NT2/D1 (cell line): ENCODE measurements at regions not wholly inside any gene's neighbourhood (a gene's known extent, or its start where the extent isn't known, plus 50 kb on each side); places are given as distances from the start of the nearest gene placed in this dataset.

ENCODE experiments used
- DNase-seq: peaks from one replicate; pipeline ENCODE4 v3.0.0-alpha.2; 2011; ENCODE audit warnings: low read depth, low spot score
- H3K27me3 ChIP-seq: 2 replicates; pipeline ENCODE4 v1.6.0; 2011; ENCODE audit warnings: mild to moderate bottlenecking; ENCODE audit not compliant: insufficient read length, insufficient read depth
- H3K36me3 ChIP-seq: 2 replicates; pipeline ENCODE4 v1.6.1; 2011; ENCODE audit warnings: mild to moderate bottlenecking, low read length, mixed read lengths; ENCODE audit not compliant: insufficient read depth, insufficient read length
- H3K4me1 ChIP-seq: 2 replicates; pipeline ENCODE4 v1.5.1; 2011; ENCODE audit not compliant: insufficient read depth, insufficient read length
- H3K4me3 ChIP-seq: 2 replicates; pipeline ENCODE4 v1.5.1; 2011; ENCODE audit warnings: low read depth; ENCODE audit not compliant: insufficient read length
- H3K9ac ChIP-seq: 2 replicates; pipeline ENCODE4 v1.6.0; 2011; ENCODE audit warnings: low read depth; ENCODE audit not compliant: insufficient read length
- H3K9me3 ChIP-seq: 2 replicates; pipeline ENCODE4 v1.5.1; 2011; ENCODE audit warnings: mild to moderate bottlenecking, low read length; ENCODE audit not compliant: insufficient read depth
- SUZ12 ChIP-seq: IDR thresholded peaks from 2 replicates; pipeline ENCODE4 v1.6.1; 2011; ENCODE audit not compliant: insufficient read length, insufficient read depth; ENCODE audit errors: extremely low read depth
- YY1 ChIP-seq: IDR thresholded peaks from 2 replicates; pipeline ENCODE4 v1.6.1; 2011; ENCODE audit not compliant: insufficient read length, insufficient read depth
- ZNF274 ChIP-seq: IDR thresholded peaks from 2 replicates; pipeline ENCODE4 v1.6.1; 2011; ENCODE audit warnings: mild to moderate bottlenecking, low read depth, low read length

DNA sequence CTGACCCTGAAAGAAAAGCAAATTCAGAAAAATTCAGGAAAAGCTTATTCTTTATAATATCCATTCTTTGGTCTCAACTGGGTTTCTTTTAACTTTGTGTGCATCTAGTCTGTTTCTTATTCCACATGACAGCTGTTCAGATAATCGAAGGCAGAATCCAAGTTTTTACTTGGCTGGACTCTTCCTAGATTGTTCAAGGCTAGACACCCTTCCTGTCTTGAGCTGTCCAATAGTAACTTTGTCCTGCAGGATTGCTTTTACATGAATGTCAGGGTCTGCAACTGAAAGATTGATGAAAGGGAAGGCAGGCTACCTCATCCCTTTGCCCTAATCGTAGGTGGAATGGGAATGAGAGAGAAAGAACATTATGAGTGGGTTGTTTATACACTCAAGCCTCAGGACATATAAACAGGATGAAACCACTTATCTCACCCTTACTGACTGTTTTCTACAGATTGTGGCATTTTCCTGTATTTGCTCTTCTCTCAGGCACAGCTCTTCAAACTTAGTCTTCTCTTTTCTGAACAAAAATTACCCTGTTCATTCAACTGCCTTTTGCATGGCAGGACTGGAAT is 76.9 kb downstream of the LEPR start:
- Histone ChIP-seq H3K9ac (no peak overlapping the region), H3K4me1 (no peaks in the 10 kb centered on the region), H3K9me3 (no peaks in the 10 kb centered on the region), H3K4me3 (no peak overlapping the region), H3K27me3 (no peaks in the 10 kb centered on the region), H3K36me3 (no peaks in the 10 kb centered on the region)
- no peak for DNase-seq
- TF ChIP-seq YY1, result no peak

DNA sequence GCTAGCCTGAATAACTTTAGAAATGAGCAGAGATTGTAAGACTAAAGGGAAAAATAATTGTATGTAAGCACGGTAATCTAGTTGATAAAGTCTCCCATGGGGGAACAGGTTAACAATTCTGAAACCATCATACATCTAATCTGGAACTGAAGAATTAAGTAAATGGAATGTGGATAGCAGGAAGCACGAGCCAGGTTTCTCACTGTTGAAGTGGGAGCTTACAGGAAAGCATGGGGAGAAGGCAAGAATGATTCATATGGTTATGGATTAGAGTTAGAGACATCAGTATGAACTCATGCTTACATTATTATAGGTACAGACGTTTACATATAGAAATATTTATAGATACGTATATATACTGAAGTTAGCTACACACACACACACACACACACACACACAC is 83.0 kb downstream of the LEPR start:
- no peak for DNase-seq
- Histone ChIP-seq H3K4me1 (no peaks in the 10 kb centered on the region), H3K4me3 (no peak overlapping the region)

DNA sequence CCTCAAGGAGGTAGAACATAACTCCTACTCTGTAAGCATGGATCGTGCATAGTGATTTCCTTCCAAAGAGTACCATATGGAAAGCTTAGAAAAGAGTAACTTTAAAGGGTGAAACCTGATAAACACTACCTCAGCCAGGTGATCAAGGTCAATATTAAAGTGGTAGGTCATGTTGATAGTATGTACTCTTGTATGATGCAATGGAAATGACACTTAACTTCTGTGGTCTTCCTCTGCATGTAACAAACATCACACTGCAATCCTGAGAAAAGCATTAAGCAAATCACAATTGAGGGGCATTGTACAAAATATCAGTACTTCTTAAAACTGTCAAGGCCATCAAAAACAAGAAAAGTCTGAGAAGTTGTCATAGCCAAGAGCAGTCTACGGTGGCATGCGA is 83.8 kb downstream of the LEPR start:
- TF ChIP-seq YY1 (no peak), ZNF274 (no peak), SUZ12 (no peak)
- no peak for DNase-seq

More for the DNA sequence above, 83.0 kb downstream of the LEPR start:
- H3K9me3 ChIP-seq, result no peaks in the 10 kb centered on the region
- no peaks in the 10 kb centered on the region for H3K36me3 ChIP-seq
- no peaks in the 10 kb centered on the region for H3K27me3 ChIP-seq
- no peak overlapping the region for H3K9ac ChIP-seq
- no peak for TF ChIP-seq ZNF274
- TF ChIP-seq SUZ12, result no peak
- no peak for TF ChIP-seq YY1

GRCh38 chr1:65505547-65506300 is 85.3 kb downstream of the LEPR start:
- no peak for DNase-seq
- H3K4me1 ChIP-seq, result no peaks in the 10 kb centered on the region
- no peaks in the 10 kb centered on the region for H3K36me3 ChIP-seq
- TF ChIP-seq SUZ12 (no peak), ZNF274 (no peak), YY1 (no peak)
- H3K9ac ChIP-seq, result no peak overlapping the region
- no peak overlapping the region for H3K4me3 ChIP-seq
- H3K27me3 ChIP-seq, result no peaks in the 10 kb centered on the region
- H3K9me3 ChIP-seq, result no peaks in the 10 kb centered on the region

More for the DNA sequence above, 83.8 kb downstream of the LEPR start:
- no peaks in the 10 kb centered on the region for H3K9me3 ChIP-seq
- no peaks in the 10 kb centered on the region for H3K36me3 ChIP-seq
- H3K4me1 ChIP-seq, result no peaks in the 10 kb centered on the region
- H3K27me3 ChIP-seq, result no peaks in the 10 kb centered on the region
- H3K4me3 ChIP-seq, result no peak overlapping the region
- no peak overlapping the region for H3K9ac ChIP-seq

GRCh38 chr1:65508051-65508450 is 87.6 kb downstream of the LEPR start:
- H3K36me3 ChIP-seq, result no peaks in the 10 kb centered on the region
- H3K27me3 ChIP-seq, result no peaks in the 10 kb centered on the region
- no peaks in the 10 kb centered on the region for H3K4me1 ChIP-seq
- no peak overlapping the region for H3K9ac ChIP-seq
- no peak for DNase-seq
- no peak for TF ChIP-seq YY1
- TF ChIP-seq ZNF274, result no peak
- TF ChIP-seq SUZ12, result no peak
- H3K9me3 ChIP-seq, result no peaks in the 10 kb centered on the region
- H3K4me3 ChIP-seq, result no peak overlapping the region

DNA sequence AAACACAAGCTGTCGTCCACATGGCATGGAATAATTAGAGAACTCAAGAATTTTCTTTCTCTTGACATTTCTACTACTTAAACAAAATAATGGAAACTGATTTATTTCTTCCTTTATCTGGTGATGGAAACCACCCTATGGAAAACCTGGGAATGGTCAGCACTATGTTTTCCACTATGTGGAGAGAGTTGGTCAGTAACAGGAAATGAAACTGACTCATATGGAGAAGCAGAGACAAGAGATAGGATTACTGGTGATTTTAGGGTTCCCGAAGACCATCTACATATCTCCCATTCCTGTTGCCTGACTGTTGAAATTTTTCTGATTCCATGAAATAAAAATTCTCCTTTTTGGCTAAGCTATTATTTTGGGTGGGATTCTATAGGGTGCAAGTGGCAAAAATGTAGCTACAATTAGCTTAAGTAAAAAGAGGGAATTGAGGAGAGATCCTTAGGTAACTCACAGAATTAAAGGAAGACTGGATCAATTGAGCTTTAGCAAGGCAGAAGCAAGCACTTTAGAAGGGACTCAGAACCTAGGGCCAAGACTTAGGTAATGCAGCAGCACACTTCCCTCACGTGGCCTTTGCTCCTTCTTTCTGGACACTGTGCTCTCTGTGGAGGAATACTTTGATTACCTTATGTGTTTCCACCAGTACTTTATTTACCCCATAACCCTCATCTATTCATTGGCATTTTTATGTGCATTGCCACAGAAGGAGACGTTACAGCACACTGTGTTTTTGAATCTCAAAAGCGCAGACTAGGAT is 89.6 kb downstream of the LEPR start:
- H3K4me1 ChIP-seq, result no peaks in the 10 kb centered on the region
- no peaks in the 10 kb centered on the region for H3K9me3 ChIP-seq
- no peak for DNase-seq
- TF ChIP-seq YY1 (no peak), ZNF274 (no peak), SUZ12 (no peak)
- H3K9ac ChIP-seq, result no peak overlapping the region
- H3K4me3 ChIP-seq, result no peak overlapping the region
- H3K36me3 ChIP-seq, result no peaks in the 10 kb centered on the region
- H3K27me3 ChIP-seq, result no peaks in the 10 kb centered on the region

DNA sequence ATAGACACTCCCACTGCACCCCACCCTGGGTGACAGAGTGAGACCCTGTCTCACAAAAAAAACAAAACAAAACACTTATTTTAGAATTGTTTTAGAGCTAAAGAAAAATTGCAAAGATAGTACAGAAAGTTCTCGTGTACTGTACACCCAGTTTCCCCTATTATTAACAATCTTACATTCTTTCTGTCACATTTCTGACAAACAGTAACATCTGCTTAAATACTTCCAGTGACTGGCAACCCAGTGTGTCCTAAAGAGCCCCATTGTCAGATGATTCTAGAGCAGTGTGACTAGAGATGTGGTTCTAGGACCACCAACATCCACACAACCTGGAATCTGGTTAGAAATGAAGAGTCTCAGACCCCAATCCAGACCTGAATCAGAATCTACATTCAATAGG is 90.5 kb downstream of the LEPR start:
- TF ChIP-seq SUZ12 (no peak), ZNF274 (no peak), YY1 (no peak)
- DNase-seq, result no peak
- Histone ChIP-seq H3K4me3 (no peak overlapping the region), H3K9me3 (no peaks in the 10 kb centered on the region), H3K27me3 (no peaks in the 10 kb centered on the region), H3K4me1 (no peaks in the 10 kb centered on the region), H3K36me3 (no peaks in the 10 kb centered on the region), H3K9ac (no peak overlapping the region)
